ENCODE measurements at regions not wholly inside any gene's neighbourhood (a gene's known extent, or its start where the extent isn't known, plus 50 kb on each side); places are given as distances from the start of the nearest gene placed in this dataset.
"Not testable (repeated sequence)": the region's sequence is repeated elsewhere in the genome, so short reads cannot be mapped to it uniquely, and the experiment has no call there.

DNA sequence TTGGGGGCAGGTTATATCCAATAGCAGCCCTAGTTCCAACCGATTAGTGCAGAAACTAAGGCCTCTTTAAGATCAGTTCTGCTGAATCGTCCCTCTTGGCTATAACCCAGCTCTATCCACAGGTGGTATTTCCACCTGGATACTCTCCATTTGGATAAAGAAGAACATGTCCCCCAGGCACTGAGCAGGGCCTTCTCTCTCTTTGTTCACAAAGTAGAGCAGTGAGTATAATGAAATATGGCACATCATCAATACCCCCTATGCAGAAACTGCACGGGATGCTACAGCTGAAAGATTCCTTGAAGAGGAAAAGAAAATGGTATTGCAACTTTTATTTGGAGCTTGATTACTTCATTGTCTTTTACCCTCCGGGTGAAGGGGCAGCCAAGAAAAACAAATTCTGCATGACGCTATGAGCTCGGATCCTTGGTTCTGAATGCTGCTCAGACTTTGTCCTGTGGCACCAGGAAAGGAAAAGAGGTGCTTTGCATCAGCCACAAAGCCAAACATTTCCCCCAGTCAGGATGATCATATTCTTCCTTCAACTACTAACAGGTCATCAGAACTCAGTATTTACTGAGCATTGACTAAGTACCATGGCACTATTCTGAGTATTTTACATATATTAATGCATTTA, 399.7 kb downstream of the NPIPA8 start:
- no peak for DNase-seq

- no peak for DNase-seq
Measured at GRCh38 chr16:17930280-17930679, 406.3 kb downstream of the NPIPA8 start.

GRCh38 chr16:17926866-17927399, 409.6 kb downstream of the NPIPA8 start:
- DNase-seq: no peak

DNA sequence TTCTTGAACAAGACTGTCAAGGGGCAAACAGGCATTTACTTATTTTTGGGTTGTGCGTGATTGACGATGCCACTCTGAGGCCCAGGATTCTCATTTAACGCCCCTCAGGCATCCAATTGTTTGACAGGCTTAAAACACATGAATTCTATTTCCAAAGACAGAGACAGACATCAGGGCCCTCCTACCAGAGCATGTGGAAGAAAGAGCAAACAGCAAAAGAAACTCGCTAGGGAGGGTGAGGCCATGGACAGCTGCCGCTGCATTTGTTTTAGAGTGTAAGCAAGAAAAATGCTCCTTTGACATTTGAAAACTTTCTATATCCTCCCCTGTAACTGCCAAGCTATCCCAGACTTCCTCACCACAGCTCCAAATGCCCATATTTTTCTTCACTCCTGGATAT, 410.1 kb downstream of the NPIPA8 start:
- DNase-seq: no peak

- no peak for DNase-seq
Measured at GRCh38 chr16:17925761-17926160, 410.8 kb downstream of the NPIPA8 start.

GRCh38 chr16:17921357-17921978, 415.1 kb downstream of the NPIPA8 start:
- DNase-seq: peak; percentile 15 to 32

DNA sequence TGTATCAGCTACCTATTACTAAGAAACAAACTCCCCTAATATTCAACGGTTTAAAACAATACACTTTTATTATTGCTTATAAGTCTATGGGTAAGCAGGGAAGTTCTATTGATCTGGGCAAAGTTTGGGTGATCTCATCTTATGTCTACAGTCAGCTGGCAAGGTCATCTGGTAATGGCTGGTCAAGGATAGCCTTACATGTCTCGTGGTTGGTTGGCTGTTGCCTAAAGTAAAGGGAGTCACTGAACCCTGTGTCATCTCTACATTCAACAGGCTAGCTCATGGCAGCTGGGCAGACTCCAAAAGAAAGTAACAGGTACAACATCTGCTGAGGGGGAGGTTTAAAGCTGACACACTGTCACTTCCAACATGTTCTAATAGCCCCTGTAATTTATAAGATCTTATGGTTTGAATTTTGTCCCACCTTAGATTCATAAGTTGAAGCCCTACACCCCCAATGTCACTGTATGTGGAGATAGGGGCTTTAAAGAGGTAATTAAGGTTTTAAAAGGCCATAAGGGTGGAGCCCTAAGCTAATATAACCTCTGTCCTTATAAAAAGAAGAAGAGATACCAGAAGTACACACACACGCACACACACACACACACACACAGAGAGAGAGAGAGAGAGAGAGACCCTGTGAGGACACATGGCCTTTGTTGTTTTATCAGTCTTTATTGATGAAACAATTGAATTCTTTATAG, 419.1 kb downstream of the NPIPA8 start:
- no peak for DNase-seq

- no peak for DNase-seq
Measured at GRCh38 chr16:17915791-17916190, 420.7 kb downstream of the NPIPA8 start.

DNA sequence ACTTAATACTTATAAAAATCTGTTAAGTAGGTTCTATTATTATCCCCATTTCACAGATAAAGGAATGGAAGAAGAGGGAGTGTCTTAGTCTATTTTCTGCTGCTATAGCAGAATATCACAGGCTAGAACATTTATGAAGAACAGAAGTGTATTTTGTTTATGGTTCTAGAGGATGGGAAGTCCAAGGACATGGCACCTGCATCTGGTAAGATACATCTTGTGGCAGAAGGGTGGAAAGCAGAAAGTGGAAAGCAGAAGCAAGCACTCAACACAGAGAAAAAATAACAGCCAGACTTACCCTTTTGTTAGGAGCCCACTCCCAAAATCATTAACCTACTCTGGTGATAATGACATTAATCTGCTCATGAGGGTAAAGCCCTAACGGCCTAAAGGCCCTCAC, 422.4 kb downstream of the NPIPA8 start:
- DNase-seq: no peak

DNA sequence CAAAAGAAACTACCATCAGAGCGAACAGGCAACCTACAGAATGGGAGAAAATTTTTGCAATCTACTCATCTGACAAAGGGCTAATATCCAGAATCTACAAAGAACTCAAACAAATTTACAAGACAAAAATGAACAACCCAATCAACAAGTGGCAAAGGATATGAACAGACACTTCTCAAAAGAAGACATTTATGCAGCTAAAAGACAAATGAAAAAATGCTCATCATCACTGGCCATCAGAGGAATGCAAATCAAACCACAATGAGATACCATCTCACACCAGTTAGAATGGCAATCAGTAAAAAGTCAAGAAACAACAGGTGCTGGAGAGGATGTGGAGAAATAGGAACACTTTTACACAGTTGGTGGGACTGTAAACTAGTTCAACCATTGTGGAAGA, 425.0 kb downstream of the NPIPA8 start:
- DNase-seq: not testable (repeated sequence)

DNA sequence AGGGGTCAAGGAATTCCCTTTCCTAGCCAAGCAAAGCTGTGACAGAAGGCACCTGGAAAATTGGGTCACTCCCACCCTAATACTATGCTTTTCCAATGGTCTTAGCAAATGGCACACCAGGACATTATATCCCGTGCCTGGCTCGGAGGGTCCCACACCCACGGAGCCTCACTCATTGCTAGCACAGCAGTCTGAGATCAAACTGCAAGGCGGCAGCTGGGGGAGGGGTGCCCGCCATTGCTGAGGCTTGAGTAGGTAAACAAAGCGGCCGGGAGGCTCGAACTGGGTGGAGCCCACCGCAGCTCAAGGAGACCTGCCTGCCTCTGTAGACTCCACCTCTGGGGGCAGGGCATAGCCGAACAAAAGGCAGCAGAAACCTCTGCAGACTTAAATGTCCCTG, 429.9 kb downstream of the NPIPA8 start:
- not testable (repeated sequence) for DNase-seq

GRCh38 chr16:17901309-17901708, 430.5 kb upstream of the XYLT1 start:
- no peak for DNase-seq

DNA sequence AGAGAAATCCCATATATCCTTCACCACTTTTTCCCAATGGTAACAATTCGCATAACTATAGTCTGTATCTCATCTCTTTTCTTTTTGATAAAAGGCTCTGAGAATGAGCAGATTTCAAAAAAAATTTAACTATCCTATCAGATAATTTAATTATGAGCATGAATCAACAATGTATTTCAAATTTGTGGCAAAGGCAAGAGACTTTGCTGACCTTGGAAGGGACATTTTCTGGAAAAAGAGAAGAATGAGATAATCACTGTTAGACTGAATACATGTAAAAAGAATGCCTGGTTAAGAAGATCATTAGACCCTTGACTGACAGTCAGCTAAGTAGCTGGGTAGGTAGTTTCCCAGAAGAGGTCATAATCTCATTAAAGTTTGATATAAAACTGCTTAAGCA, 428.4 kb upstream of the XYLT1 start:
- DNase-seq: no peak

- no peak for DNase-seq
Measured at GRCh38 chr16:17887963-17888362, 417.2 kb upstream of the XYLT1 start.

GRCh38 chr16:17885659-17886207, 415.0 kb upstream of the XYLT1 start:
- no peak for DNase-seq

GRCh38 chr16:17877821-17878360, 407.1 kb upstream of the XYLT1 start:
- no peak for DNase-seq

- DNase-seq: no peak
Measured at GRCh38 chr16:17866996-17867395, 396.2 kb upstream of the XYLT1 start.

GRCh38 chr16:17861981-17862479, 391.3 kb upstream of the XYLT1 start:
- DNase-seq: no peak

DNA sequence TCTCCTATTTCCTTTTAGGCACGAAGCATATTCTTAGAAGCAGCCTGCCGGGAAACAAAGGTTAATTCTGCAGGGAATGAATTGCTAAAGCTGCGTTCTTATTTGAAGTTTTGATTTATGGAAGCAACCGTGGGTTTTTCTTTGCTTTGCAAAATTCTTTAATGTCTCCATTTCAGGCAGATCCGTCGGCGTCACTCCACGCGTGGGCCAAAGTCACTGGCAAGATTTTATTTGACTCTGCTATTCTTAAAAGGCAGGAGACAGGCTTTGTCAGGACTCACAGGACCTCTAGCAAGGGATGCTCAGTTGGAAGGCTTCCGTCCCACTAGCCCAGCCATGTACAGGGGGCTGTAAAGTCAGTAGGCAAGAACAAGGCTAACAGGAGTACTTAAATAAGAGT, 387.3 kb upstream of the XYLT1 start:
- no peak for DNase-seq

DNA sequence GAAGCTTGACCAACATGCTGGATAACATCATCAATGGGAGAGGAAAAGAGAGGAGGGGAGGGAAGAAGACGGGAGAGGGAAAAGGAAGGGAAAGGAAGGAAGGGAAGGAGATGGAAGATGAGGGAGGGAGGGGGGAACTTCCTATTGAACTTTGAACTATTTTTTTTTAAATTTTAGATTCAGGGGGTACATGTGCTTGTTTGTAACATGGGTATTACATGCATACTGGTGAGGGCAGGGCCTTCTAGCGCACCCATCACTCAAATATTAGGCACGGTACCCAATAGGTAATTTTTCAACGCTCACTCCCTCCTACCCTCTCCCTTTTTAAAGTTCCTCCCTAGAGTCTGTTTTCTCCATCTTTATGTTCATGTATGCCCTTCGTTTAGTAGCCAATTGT, 383.2 kb upstream of the XYLT1 start:
- DNase-seq: no peak

GRCh38 chr16:17852977-17853702, 382.4 kb upstream of the XYLT1 start:
- DNase-seq: no peak

DNA sequence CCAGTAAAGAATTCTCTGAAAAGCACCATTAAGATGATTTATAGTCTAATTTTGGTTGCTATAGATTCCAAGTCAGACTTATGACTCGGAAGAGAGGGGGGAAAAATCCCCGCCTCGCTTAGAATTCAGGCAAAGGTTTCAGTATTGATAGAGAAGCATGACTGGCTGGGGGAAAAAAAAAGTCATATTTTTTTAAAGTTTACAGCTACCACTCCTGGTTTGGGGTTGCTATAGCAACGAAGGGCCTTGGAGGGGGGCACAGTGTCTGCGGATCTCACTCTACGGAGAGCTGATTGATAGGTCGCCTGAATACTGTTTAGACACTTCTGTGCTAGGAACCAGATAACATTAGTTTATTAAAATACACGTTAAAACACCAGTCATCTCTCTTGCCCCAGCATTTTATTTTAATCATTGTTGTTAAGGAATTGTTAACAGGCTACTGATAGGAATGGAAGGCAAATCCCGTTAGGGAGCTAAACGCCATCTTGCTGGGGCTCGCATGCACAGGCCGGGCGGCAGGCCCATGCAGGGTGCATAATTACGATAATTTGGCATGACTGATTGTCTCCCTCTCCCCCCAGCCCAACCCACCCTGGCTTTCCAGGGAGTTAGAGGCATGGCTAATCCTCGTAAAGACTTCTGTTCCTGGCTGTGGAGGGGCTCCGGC, 380.0 kb upstream of the XYLT1 start:
- no peak for DNase-seq
